ENCODE measurements at regions not wholly inside any gene's neighbourhood (a gene's known extent, or its start where the extent isn't known, plus 50 kb on each side); places are given as distances from the start of the nearest gene placed in this dataset.

DNA sequence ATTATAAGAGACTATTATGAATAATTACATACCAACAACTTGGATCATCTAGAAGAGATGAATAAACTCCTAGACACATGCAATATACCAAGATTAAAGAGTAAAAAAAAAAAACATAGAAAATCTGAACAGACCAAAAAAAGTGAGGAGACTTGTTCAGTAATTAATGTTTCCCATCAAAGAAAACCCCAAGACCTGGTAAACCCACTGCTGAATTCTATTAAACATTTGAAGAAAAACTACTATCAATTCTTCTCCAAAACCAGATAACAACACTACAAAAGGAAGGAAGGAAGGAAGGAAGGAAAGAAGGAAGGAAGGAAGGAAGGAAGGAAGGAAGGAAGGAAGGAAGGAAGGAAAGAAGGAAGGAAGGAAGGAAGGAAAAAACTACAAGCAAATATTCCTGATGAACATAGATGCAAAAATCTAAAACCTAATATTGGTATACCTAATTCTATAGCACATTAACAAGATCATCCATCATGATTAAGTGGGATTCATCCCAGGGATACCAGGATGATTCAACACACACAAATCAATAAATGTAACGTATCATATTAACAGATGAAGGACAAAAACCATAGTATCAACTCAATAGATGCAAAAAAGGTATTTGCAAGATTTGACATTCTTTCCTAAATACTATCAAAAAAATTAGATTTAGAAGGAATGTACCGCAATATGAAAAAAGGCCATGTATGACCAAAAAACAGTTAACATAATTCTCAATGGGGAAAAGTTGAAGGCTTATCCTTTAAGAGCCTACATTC, 445.5 kb downstream of the KCNH5 start:
- H3K4me3 ChIP-seq (ENCODE audit: low read depth, low read length): no peak overlapping the region
- no peak for DNase-seq (ENCODE audit: low read depth)
- TF ChIP-seq, protein P1, sequence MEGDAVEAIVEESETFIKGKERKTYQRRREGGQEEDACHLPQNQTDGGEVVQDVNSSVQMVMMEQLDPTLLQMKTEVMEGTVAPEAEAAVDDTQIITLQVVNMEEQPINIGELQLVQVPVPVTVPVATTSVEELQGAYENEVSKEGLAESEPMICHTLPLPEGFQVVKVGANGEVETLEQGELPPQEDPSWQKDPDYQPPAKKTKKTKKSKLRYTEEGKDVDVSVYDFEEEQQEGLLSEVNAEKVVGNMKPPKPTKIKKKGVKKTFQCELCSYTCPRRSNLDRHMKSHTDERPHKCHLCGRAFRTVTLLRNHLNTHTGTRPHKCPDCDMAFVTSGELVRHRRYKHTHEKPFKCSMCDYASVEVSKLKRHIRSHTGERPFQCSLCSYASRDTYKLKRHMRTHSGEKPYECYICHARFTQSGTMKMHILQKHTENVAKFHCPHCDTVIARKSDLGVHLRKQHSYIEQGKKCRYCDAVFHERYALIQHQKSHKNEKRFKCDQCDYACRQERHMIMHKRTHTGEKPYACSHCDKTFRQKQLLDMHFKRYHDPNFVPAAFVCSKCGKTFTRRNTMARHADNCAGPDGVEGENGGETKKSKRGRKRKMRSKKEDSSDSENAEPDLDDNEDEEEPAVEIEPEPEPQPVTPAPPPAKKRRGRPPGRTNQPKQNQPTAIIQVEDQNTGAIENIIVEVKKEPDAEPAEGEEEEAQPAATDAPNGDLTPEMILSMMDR (IDR thresholded peaks at IDR 0.05; ENCODE audit: insufficient read depth, low read depth, low read length): no peak

DNA sequence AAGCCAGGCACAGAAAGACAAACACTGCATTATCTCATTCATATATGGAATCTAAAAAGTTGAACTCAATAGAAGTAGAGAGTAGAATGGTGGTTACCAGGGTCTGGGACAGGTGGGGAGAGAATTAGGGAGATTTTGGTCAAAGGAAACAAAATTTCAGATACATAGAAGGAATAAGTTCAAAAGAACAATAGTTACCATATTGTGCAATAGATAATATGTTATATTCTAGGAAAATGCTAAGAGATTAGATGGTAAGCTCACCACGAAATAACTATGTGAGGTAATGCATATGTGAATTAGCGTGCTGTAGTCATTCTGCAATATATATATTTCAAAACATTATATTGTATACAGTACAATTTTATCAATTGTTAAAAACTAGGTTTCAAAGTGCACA, 442.5 kb downstream of the KCNH5 start:
- TF ChIP-seq, protein P1 (IDR thresholded peaks at IDR 0.05; ENCODE audit: insufficient read depth, low read depth, low read length): no peak
- DNase-seq (ENCODE audit: low read depth): no peak

DNA sequence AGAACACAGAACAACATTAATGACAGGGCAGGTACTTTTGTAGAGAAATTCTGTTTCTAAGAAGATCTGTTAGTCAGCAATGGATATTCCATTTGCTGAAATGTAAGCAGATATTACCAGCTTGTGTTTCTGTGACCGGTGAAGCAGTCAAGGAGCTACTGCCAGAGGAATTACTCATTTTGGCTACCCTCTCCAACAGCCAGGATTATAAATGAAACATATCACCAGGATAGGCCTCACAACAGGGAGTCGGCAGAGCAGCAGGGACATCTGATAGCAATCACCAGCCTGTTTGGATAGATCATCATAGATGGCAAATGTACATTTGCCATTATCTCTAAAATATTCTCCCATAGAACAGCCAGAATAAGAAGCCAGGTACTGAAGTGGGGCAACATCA, 440.7 kb downstream of the KCNH5 start:
- DNase-seq (ENCODE audit: low read depth): no peak
- TF ChIP-seq, protein P1 (IDR thresholded peaks at IDR 0.05; ENCODE audit: insufficient read depth, low read depth, low read length): no peak

More for the DNA sequence above, 442.5 kb downstream of the KCNH5 start:
- H3K4me3 ChIP-seq (ENCODE audit: low read depth, low read length): no peak overlapping the region

DNA sequence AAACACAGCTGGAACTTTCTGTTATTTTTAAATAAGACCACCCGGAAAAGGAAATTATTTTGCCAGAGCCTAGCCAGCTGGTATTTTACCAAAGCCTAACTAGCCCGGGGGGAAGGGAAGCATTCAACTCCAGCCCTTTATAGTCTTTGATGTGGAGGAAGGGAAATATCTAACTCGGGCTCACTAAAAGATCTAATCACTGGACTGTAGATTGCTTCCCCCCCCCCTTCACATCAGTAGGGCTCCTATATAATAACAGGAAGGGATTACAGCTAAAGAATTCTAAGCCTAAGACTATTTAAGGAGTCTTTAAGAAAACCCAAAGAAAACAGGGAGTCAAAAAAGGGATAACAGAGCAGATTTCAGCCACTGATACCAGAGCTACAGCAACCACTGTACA, 431.1 kb downstream of the KCNH5 start:
- no peak overlapping the region for H3K4me3 ChIP-seq (ENCODE audit: low read depth, low read length)
- TF ChIP-seq, protein P1 (IDR thresholded peaks at IDR 0.05; ENCODE audit: insufficient read depth, low read depth, low read length): no peak
- DNase-seq (ENCODE audit: low read depth): no peak

More for the DNA sequence above, 440.7 kb downstream of the KCNH5 start:
- no peak overlapping the region for H3K4me3 ChIP-seq (ENCODE audit: low read depth, low read length)

DNA sequence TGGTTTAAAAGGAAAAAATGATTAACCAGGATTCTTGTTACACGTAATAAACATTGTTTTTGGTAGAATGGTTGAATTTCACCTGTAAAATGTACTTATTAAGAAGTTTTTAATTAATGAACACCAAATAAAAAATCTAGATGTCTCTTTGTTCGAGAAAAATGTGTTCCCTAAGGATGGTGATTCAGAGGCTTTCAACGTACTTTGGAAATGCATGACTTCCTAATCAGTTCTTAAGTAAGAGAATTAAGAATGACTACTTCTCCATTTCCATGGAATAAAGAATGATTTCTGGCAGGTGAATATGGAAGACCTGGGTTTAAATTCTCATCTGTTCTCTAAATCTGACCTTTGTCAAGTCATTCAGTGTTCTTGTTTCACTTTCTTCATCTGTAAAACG, 428.6 kb downstream of the KCNH5 start:
- TF ChIP-seq, protein P1 (IDR thresholded peaks at IDR 0.05; ENCODE audit: insufficient read depth, low read depth, low read length): no peak
- no peak for DNase-seq (ENCODE audit: low read depth)
- no peak overlapping the region for H3K4me3 ChIP-seq (ENCODE audit: low read depth, low read length)

DNA sequence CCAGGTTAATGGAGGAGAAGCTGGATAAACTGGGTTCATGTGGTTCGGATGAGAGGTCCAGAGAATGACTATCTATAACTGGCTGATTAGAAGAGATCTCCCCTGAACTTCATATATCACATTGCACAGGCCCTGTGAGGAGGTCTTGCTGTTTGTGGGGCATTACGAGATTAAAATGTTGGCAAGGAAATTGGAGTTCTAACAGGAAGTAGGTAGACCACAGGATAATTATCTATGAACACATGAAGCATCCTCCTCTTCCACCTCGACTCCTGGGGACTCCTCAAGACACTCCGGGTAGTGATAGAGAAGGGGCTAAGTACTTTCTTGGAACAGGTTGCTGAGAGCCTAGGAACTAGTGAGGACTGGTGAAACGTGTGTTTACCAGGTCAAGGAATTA, 418.8 kb downstream of the KCNH5 start:
- TF ChIP-seq, protein P1 (IDR thresholded peaks at IDR 0.05; ENCODE audit: insufficient read depth, low read depth, low read length): no peak
- H3K4me3 ChIP-seq (ENCODE audit: low read depth, low read length): no peak overlapping the region
- DNase-seq (ENCODE audit: low read depth): no peak

Measured in fibroblast of villous mesenchyme (primary cell).